Anterior cingulate cortex (tissue), 58 donors: ENCODE measurements at regions not wholly inside any gene's neighbourhood (a gene's known extent, or its start where the extent isn't known, plus 50 kb on each side); places are given as distances from the start of the nearest gene placed in this dataset.

ENCODE experiments used
- DNase-seq, 58 donors: peaks; one replicate each; lab custom pipeline; 2025; lab: John Stamatoyannopoulos, UW

DNA sequence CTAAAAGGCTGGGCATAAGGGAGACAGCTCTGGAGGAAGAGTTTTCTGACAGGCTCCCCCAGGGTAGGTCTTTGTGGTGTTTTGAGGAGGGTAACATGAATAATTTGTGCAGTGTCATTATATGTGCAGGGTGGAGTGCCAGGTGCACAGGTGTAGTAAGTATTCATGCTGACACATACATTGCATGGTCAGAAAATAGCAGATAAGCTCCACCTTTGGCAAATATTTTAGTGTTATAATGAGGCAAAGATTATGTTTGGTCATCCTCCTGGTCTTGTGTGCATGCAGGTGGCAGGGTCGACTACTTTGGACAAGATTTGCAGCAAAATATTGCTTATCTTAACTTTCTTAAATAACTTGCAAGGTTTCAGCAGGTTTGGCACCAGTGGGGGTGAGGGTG is 910.4 kb upstream of the PCDH10 start:
- no peak for DNase-seq

DNA sequence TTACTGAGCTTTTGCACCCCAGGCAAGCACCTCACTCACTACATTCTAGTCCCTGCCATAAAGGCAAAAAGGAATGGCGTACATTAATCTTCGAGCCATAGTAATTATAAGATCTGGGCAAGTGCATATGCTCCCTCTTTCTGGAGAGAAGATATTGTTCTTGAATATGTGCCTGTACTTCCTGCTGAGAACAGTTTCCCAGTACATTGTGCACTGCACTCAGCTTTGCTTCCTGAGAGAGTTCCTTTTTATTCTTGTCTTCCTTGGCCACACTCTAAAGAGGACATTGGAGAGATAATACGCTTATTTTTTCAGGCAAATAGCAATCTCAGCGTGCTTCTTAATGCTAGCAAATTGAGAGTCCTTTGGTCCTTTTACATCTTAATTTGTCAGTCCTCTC is 909.0 kb upstream of the PCDH10 start:
- DNase-seq: no peak

DNA sequence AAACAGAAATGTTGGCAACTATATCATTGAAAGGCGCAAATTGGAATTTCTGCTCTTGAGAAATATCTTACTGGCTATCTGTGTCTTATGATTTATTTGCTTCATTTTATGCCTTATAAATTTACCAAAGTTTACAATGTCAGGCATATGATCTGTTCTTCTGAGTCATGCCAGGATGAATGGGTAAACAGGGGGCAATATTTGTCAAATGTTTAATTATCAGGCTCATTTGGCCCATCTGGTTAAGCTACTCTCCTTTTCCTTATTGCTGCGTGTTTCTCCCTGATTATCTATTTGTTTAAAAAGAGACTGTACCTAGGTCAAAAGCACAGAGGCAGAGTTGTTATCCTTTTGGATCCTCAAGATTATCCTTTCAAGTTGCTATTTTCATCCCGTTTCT is 903.8 kb upstream of the PCDH10 start:
- no peak for DNase-seq

DNA sequence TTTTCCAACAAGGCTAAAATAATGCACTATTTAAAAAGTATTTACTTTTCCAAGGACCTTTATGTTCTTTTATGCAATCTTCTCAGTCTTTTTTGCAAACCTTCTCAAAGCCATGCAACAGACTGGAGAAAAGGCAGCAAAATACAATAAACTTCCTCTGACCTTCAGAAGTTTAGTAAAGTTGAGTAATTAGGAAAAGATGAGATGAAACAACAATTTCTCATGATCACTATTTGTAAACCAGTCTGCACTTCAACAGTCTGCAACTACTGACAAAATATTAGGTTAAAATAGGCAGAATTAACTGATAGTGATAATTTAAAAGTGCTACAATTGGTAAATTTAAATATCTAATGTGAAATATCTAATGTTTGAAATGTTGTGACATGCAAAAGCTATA is 884.9 kb upstream of the PCDH10 start:
- no peak for DNase-seq

DNA sequence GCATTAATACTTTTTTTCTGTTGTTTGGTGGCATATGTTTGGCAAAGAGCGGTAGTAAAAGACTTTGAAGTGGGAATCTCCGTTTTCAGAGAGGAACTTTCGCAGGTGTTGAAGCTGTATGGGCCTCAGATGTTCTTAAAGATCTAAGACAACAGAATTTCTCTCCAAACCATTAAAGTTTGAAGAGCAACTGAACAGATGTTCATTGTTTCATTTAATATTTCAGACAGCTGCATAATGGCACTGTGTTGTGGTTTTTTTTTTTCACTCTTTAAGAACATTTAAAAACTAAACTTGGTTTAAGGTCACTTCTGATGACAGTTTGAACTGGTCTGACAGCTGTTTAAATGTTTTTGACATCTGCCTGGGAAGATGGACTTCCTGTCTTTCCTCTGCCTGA is 882.7 kb upstream of the PCDH10 start:
- no peak for DNase-seq

DNA sequence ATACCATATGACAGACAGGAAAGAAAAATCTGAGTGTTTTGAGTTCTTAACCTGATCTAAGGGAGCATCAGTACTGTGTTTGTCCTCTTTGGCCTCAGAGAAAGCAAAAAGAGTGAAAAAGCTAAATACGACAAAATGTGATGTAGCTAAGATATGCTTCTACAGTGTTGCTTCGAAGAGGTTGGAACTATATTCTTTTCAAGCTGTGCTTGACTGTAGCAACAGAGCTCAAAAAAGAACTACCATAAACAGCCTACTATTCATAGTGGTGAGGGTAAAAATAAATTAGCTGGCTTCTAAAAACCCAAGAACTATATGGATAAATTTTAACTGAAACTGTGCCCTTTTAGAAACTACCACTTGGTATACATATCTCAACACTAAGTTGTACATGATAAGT is 881.8 kb upstream of the PCDH10 start:
- no peak for DNase-seq

DNA sequence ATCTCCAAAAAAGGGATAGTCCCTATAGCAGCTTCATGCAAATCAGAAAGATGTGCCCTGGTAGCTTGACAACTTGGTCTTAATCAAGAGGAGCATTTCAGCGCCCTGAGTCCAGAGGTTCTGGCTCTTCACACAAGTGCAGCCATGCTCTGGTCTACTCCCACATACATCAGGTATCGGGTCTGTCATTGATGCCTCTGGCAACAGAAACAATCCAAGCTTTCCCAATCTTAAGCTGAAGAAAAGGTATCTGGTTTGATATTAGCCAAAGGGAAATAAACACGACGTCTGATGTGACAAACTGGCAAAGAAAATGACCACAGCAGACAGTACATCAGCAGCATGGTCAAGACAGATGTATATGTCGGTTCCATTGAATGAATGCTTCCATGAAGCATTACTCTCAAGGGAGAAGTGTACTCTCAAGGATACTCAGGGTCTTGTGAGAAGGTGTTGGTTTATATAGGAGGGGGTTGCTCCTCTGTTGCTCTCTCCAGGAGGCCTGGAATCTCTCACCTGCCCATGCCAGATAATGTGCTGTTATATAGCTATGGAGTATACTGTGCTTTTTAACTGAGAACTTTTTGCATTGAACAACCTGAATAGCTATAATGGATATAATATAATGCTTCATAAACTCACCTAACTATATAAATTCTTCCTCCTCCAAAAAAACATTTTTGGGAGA is 879.6 kb upstream of the PCDH10 start:
- DNase-seq: no peak

DNA sequence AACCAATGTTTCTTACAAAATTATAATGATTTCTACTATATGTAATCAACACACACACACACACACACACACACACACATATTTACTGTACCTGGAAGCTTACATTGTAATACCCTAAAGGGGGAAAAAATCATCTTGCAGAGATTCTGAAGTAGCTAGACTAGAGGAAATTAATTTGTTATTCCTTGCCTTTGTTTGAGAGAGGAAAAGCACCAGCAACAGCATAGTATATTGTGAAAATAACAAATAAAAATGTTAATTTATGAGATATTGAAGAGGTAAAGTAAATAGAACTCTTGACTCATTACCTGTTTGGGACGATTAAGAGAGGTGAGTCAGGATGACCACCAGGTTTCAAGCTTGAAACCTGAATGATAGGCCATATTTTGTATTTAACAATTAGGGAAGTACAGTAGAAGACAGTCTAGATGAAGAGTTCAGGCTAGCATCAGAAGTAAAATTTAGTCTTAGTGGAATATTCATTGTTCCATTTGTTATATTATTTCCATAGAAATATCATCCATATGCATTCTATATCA is 873.4 kb upstream of the PCDH10 start:
- no peak for DNase-seq

DNA sequence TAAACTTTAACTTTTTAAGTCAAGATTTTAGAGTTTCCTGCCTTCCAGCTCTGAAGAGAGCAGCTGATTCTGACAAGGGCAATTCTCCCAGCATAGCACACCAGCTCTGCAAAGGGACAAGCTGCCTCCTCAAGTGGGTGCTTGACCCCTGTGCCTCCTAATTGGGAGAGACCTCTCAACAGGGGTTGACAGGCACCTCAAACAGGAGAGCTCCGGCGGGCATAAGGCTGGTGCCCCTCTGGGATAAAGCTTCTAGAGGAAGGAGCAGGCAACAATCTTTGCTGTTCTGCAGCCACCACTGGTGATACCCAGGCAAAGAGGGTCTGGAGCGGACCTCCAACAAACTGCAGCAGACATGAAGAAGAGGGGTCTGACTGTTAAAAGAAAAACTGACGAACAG is 872.9 kb upstream of the PCDH10 start:
- DNase-seq: peak in 1 of 58 donors; percentile 0

DNA sequence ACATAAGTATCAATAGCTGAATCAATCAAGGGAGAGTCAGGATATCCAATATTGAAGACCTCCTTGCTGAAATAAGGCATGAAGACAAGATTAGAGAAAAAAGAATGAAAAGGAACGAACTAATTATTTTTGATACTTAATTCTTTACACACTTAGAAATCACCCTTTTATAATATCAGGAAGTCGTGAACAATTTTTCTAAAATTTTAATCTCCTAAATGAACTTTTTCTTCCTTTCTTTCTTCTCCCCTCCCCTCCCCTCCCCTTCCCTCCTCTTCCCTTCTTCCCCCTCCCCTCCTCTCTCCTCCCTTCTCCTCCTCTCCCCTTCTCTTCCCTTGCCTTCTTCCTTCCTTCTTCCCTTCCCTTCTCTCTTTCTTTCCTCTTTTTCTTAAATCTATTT is 872.1 kb upstream of the PCDH10 start:
- no peak for DNase-seq

DNA sequence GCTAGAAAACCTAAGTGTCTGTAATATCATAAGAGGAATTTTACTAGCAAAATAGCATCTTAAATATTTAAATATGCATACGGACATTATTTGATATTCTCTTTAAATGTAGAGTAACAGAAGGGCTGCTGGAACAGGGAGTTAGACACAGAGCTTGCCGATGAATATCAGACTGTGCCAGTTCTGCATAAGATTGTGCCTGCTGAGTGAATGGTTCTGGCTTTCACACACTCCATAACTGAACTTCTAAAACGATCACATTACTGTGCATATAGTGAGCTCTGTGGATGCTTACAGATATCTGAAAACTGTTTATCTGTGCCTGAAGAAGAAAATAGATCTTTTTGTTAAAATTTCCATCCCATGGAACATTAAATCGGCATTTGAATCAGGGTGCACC is 867.4 kb upstream of the PCDH10 start:
- no peak for DNase-seq

DNA sequence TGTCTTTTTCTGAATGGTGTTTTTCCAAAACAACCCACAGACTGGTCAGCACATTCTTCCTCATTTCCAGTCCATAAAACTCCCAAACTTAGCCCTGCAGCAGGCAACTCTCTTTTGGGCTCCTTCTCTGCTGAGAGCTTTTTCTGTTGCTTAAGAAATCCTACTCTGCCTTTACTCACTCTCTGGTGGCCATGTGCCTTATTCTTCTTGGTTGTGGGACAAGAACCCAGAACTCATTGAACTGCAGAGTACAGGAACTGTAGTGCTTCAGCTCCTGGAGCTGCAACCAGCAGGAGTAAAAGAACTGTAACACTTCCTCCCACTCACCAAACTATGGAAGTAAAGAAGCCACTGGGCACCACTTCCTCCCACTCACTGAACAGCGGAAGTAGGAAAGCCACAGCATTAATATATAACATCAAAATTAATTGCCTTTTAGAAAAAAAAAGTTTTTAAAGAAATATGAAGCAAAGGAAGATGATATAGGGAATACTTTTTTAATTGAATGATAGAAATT is 864.1 kb upstream of the PCDH10 start:
- no peak for DNase-seq

DNA sequence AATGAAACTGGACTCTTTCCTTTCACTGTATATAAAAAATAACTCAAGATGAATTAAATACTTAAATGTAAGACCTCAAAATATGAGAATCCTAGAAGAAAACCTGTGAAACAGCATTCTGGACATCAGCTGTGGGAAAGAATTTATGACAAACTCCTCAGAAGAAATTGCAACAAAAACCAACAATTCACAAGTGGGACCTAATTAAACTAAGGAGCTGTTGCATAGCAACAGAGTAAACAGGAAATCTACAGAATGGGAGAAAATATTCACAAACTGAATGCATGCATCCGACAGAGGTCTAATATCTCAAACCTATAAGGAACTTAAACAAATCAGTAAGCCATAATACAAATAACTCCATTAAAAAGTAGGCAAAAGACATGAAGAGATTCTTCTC is 851.7 kb upstream of the PCDH10 start:
- no peak for DNase-seq

DNA sequence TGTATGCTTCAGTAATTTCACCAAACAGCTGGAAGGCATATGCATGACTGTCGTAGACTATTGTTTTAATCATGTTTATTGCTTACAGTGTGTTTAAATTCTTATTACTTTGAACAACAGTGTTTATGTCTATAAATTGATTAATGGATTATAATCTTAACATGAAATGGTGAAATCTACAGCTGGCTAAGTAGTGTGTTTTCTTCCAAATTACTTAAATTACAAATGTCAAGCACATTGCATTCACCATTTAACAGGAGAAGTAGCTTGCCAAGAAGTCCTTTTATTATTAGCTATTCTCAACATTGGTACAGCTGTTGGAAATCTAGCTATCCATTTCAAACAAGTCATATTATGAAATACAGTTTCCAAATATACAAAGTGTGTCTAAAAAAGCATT is 849.3 kb upstream of the PCDH10 start:
- no peak for DNase-seq

DNA sequence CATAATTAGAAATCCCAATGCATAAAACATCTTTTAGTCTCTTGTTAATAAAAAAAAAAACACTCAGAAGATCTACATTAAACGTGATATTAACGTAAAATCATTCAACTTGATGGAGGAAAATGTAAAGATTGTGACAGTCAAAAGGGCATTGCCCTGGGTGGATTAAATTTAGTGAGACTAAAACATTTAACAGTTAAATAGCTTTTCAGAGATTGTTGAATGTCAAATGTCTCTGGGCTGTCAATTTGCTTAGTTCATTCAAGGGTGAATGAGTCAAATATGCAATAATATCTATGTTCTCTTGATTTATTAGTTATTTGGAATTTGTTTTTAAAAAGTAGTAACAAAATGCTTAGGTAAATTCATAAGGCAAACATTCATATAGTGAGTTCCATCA is 836.6 kb upstream of the PCDH10 start:
- DNase-seq: no peak

DNA sequence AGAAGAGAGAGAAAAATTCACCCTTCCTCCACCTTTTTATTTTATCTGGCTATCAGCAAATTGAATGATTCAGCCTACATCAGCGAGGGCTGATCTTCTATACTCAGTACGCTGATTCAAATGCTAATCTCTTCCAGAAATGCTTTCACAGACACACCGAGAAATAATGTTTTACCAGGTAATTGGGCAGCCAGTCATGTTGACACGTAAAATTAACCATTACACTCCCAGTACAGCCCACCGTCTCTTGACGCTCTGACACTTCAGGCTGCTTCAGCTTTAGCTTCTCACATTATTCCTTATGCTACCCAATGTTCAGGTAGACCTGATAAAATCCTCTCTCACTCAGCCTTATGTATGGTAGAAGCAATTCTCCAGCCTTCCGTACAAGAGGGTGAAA is 835.2 kb upstream of the PCDH10 start:
- DNase-seq: no peak

DNA sequence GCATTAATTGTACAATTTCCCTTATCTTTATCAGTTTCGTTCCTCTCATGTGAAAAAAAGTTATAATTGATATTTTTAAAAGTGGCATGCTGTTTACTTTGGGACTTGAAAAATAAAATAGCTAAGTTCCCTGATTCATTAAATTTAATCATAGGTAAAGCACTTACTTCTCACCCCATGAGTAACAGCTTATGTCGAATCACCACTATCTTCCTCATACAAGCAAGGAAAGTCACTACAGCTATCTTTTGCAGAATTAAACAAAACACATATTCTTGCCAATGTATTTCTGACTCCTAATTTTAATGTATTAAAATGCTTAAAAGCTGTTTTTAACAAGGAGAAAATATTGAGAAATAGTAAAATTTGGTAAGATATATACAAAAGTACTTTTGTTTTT is 832.4 kb upstream of the PCDH10 start:
- no peak for DNase-seq

DNA sequence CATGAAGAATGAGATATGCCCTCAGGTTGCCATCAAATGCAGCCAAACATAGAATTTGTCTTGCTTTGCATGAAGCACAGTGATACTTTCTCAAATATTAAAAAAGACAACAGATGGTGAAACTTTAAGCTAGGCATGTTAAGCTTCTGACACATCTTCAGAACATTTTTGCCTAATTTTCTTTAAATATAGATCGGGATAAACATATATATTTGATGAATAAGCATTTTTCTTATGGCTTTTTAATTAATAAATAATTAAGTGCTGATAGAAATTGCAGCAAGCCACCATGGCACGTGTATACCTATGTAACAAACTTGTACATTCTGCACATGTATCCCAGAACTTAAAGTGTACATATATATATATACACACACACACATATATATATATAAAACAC is 831.2 kb upstream of the PCDH10 start:
- no peak for DNase-seq

DNA sequence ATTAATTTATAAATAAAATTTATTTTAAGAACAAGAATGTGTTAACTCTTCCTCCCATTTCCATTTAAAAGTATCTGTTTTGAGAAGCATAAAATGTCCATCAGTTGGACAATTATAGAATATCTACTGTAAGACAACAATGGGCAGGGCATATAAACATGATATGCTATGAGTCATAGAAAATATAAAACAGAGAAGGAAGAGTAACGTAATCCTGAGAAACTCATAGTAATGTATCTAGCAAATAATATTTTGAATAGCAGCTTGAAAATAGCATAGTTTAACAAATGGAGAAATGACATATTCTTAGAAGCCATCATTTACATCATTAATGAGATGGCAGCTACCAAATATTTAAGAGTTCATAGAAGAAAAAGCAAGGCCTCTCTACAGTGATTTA is 820.3 kb upstream of the PCDH10 start:
- no peak for DNase-seq

DNA sequence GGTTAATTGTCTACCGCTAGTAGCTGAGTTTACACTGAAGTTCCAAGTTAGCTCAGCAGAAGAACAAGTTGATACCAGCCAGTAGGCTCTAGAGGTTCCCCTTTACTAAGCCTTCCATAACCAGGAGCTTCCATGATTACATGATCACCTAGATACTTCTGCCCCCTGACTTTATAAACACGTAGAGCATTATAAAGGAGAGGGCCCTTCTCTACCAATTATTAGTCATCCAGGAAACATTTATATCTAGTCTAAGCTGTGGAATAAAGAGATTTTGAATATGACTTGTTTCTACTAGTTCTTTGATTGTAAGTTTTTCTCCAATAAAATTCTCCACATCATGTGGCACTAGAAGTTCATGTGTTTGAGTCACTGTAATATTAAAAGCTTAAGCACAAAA is 818.1 kb upstream of the PCDH10 start:
- DNase-seq: no peak

DNA sequence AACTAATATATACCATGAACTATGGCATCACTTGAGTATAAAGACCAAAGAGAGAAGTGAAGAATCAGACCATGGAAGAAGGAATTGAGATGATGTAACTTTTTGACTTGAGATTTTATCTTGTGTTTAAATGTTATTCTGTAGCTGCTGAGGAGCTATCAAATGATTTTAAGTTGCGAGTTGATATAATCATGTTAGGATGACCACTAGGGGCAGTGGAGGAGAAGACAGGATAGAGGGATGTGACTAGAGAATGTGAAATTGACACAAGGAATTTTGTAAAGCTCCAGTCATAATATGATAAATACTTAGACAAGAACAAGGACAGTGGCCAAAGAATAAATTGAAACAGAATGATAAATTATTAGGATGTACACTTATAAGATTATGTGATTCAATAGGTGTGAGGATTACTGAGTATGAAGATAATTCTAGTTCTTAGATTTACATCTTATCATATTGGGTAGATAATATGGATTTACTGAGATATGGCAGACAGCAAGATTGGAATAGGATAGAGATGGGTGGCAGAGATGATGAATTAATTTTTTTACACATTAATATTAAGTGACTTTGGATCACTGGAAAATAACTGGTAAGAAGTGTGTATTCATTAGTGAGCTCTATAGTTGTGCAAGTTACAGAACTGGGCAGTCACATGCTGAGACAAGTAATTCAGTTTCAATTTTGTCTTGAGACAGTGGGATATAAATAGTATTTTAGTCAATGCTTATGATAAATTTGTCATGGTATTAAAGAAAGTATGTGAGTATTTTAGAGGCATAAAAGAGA is 816.0 kb upstream of the PCDH10 start:
- DNase-seq: no peak

DNA sequence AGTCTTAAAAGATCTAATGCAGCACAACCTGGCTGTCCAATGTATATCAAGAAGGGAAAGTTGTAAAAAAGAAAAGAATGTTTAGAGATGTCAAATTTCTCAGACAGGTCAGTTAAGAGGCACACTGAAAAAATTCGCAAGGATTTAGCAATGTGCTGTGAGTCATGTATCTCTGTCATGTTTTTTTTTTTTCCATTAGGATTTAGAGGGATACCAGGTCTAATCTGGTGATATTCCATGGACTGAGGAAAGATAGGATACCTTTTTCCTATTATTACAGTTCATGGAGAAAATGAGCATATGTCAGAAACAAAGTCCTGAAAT is 815.4 kb upstream of the PCDH10 start:
- no peak for DNase-seq
